GM23338 (cell line): ENCODE measurements at regions not wholly inside any gene's neighbourhood (a gene's known extent, or its start where the extent isn't known, plus 50 kb on each side); places are given as distances from the start of the nearest gene placed in this dataset.

Source experiments
- ATAC-seq: fragments of 200-7000 bp; cut with Tn5 transposase; 3 replicates; pipeline ENCODE4 v1.9.1; 2020
- DNase-seq: peaks from one replicate; pipeline ENCODE4 v3.0.0-alpha.2; 2015; ENCODE audit warnings: low spot score
- H2AFZ ChIP-seq: fragments of 200-600 bp; sonication (generic); 2 replicates; pipeline ENCODE4 v1.8.0; 2016; ENCODE audit warnings: antibody characterized with exemption, mild to moderate bottlenecking, moderate library complexity
- H3F3A ChIP-seq: fragments of 200-600 bp; sonication (generic); replicated peaks from 2 replicates; pipeline ENCODE4 v1.8.0; 2017; ENCODE audit warnings: antibody characterized with exemption, mixed run types, low read depth
- H3K27ac ChIP-seq: fragments of 200-600 bp; sonication (generic); 2 replicates; pipeline ENCODE4 v1.6.1; 2016; ENCODE audit warnings: low read depth
- H3K27me3 ChIP-seq: fragments of 200-600 bp; sonication (generic); 2 replicates; pipeline ENCODE4 v1.8.0; 2016; ENCODE audit warnings: mild to moderate bottlenecking, mixed run types, moderate library complexity; ENCODE audit not compliant: insufficient read depth
- H3K36me3 ChIP-seq: fragments of 200-600 bp; sonication (generic); 2 replicates; pipeline ENCODE4 v1.8.0; 2016; ENCODE audit warnings: mild to moderate bottlenecking; ENCODE audit not compliant: insufficient read depth
- H3K4me1 ChIP-seq: fragments of 200-600 bp; sonication (generic); 2 replicates; pipeline ENCODE4 v1.8.0; 2016; ENCODE audit warnings: mild to moderate bottlenecking, moderate library complexity; ENCODE audit not compliant: insufficient read depth
- H3K4me2 ChIP-seq: fragments of 200-600 bp; sonication (generic); 2 replicates; pipeline ENCODE4 v1.7.1; 2017; ENCODE audit warnings: mixed run types
- H3K4me3 ChIP-seq: fragments of 200-600 bp; sonication (generic); 2 replicates; pipeline ENCODE4 v1.6.1; 2016; ENCODE audit warnings: mixed run types
- H3K79me2 ChIP-seq: fragments of 200-600 bp; sonication (generic); replicated peaks from 2 replicates; pipeline ENCODE4 v1.8.0; 2017; ENCODE audit warnings: mild to moderate bottlenecking; ENCODE audit not compliant: insufficient read depth
- H3K9me2 ChIP-seq: fragments of 200-600 bp; sonication (generic); 2 replicates; pipeline ENCODE4 v1.8.0; 2017; ENCODE audit not compliant: insufficient read depth
- H4K20me1 ChIP-seq: fragments of 200-600 bp; sonication (generic); replicated peaks from 2 replicates; pipeline ENCODE4 v1.8.0; 2017; ENCODE audit warnings: mild to moderate bottlenecking; ENCODE audit not compliant: insufficient read depth
- H3K27ac Mint-ChIP-seq: 2 replicates; pipeline ENCODE4 v1.8.0; 2020; ENCODE audit warnings: inconsistent platforms, mild to moderate bottlenecking, moderate library complexity, mixed read lengths
- H3K27me3 Mint-ChIP-seq: 3 replicates; pipeline ENCODE4 v1.8.0; 2022; ENCODE audit warnings: low read depth, mild to moderate bottlenecking, moderate library complexity, mixed read lengths, inconsistent platforms; ENCODE audit not compliant: insufficient read depth, poor library complexity
- H3K36me3 Mint-ChIP-seq: 3 replicates; pipeline ENCODE4 v1.8.0; 2021; ENCODE audit warnings: low read depth, mild to moderate bottlenecking, inconsistent platforms, moderate library complexity, mixed read lengths
- H3K4me1 Mint-ChIP-seq: 3 replicates; pipeline ENCODE4 v1.8.0; 2020; ENCODE audit warnings: mild to moderate bottlenecking, inconsistent platforms, mixed read lengths
- H3K4me3 Mint-ChIP-seq: 3 replicates; pipeline ENCODE4 v1.8.0; 2021; ENCODE audit warnings: moderate library complexity, mild to moderate bottlenecking, inconsistent platforms, mixed read lengths
- H3K9me3 Mint-ChIP-seq: 3 replicates; pipeline ENCODE4 v1.8.0; 2020; ENCODE audit warnings: moderate library complexity, mild to moderate bottlenecking, inconsistent platforms, mixed read lengths
- CREB1 ChIP-seq: fragments of 250-450 bp; sonication (Bioruptor Pico); IDR thresholded peaks from 2 replicates; pipeline ENCODE4 v1.5.0; 2020; ENCODE audit warnings: low read depth, mild to moderate bottlenecking, moderate library complexity
- EZH2 ChIP-seq: fragments of 200-600 bp; sonication (generic); IDR thresholded peaks from one replicate; pipeline ENCODE4 v1.8.0; 2017; ENCODE audit warnings: antibody characterized with exemption, mild to moderate bottlenecking, low read depth; ENCODE audit not compliant: unreplicated experiment
- EZH2phosphoT487 ChIP-seq: fragments of 200-600 bp; sonication (generic); IDR thresholded peaks from one replicate; pipeline ENCODE4 v1.8.1; 2018; ENCODE audit warnings: antibody characterized with exemption; ENCODE audit not compliant: unreplicated experiment
- NANOG ChIP-seq: IDR thresholded peaks from 2 replicates; pipeline ENCODE4 v1.6.1; 2016; ENCODE audit warnings: antibody characterized with exemption, borderline replicate concordance
- POLR2AphosphoS5 ChIP-seq: IDR thresholded peaks from 2 replicates; pipeline ENCODE4 v1.6.1; 2016; ENCODE audit warnings: antibody characterized with exemption, low read depth
- STAT1 ChIP-seq: IDR thresholded peaks from one replicate; pipeline ENCODE4 v1.6.1; 2016; ENCODE audit warnings: antibody characterized with exemption; ENCODE audit not compliant: unreplicated experiment
- ZNF114 ChIP-seq: fragments of 250-450 bp; sonication (Bioruptor Pico); IDR thresholded peaks from 2 replicates; pipeline ENCODE4 v1.5.0; 2020; ENCODE audit warnings: mild to moderate bottlenecking, moderate library complexity
- ZNF331 ChIP-seq: fragments of 250-450 bp; sonication (Bioruptor Pico); IDR thresholded peaks from 2 replicates; pipeline ENCODE4 v1.5.0; 2020; ENCODE audit warnings: low read depth, mild to moderate bottlenecking, moderate library complexity
- TF ChIP-seq, protein P1 (sequence below): IDR thresholded peaks from 2 replicates; pipeline ENCODE4 v1.6.1; 2016; ENCODE audit warnings: antibody characterized with exemption
- TF ChIP-seq, protein P2 (sequence below): fragments of 250-450 bp; sonication (Bioruptor Pico); IDR thresholded peaks from 2 replicates; pipeline ENCODE4 v1.5.0; 2020; ENCODE audit warnings: mild to moderate bottlenecking, moderate library complexity
- TF ChIP-seq, protein P3 (sequence below): IDR thresholded peaks from one replicate; pipeline ENCODE4 v1.6.1; 2018; ENCODE audit warnings: antibody characterized with exemption; ENCODE audit not compliant: unreplicated experiment
- TF ChIP-seq, protein P4 (sequence below), 2 experiments: fragments of 200-600 bp in 1 of 2; sonication (generic) in 1 of 2; conservative IDR thresholded peaks; 2 replicates each; pipeline versions ENCODE4 v1.5.1 to v1.6.1; 2016 to 2017; ENCODE audit warnings: antibody characterized with exemption in 2 of 2, low read depth in 2 of 2, mild to moderate bottlenecking in 2 of 2, moderate library complexity in 1 of 2

DNA sequence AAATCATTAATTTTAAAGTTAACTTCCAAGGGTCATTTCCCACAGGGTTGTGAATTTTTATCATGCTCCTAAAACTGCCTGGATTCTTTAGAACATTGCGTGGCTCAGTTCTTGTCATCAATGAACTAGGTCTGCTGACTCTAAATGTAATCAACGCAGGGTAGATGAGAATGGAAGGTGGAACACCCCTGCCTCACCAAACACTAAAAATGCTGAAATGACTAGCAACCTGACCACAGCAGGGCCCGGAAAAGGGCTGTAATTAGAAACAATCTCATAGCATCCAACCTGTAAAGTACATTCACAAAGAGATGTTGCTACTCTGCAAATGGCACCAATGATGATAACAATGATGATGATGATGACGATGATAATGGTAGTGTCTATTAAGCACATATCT lies 356.9 kb downstream of the DEPDC1B start:
- Mint-ChIP-seq H3K4me1 (no peaks in the 10 kb centered on the region), H3K9me3 (no peaks in the 10 kb centered on the region), H3K36me3 (no peaks in the 10 kb centered on the region), H3K4me3 (no peak overlapping the region), H3K27ac (no peak overlapping the region), H3K27me3 (peaks cover 1% of the 10 kb centered on the region)
- no peaks in the 10 kb centered on the region for H3K27me3 ChIP-seq
- H3K4me1 ChIP-seq, result no peaks in the 10 kb centered on the region
- H3K4me2 ChIP-seq, result no peak overlapping the region
- H3F3A ChIP-seq, result no peaks in the 10 kb centered on the region
- no peak overlapping the region for H2AFZ ChIP-seq
- H4K20me1 ChIP-seq, result no peaks in the 10 kb centered on the region; the same call in 1 of the 2 replicates
- no peaks in the 10 kb centered on the region for H3K36me3 ChIP-seq
- H3K4me3 ChIP-seq, result no peak overlapping the region
- TF ChIP-seq ZNF114 (CRISPR knock-in tag) (no peak), ZNF331 (CRISPR knock-in tag) (no peak), STAT1 (no peak), EZH2 (no peak), EZH2phosphoT487 (no peak), CREB1 (CRISPR knock-in tag) (no peak), POLR2AphosphoS5 (no peak), NANOG (no peak)
- TF ChIP-seq, protein P1, sequence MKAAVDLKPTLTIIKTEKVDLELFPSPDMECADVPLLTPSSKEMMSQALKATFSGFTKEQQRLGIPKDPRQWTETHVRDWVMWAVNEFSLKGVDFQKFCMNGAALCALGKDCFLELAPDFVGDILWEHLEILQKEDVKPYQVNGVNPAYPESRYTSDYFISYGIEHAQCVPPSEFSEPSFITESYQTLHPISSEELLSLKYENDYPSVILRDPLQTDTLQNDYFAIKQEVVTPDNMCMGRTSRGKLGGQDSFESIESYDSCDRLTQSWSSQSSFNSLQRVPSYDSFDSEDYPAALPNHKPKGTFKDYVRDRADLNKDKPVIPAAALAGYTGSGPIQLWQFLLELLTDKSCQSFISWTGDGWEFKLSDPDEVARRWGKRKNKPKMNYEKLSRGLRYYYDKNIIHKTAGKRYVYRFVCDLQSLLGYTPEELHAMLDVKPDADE, result no peak
- TF ChIP-seq, protein P2, sequence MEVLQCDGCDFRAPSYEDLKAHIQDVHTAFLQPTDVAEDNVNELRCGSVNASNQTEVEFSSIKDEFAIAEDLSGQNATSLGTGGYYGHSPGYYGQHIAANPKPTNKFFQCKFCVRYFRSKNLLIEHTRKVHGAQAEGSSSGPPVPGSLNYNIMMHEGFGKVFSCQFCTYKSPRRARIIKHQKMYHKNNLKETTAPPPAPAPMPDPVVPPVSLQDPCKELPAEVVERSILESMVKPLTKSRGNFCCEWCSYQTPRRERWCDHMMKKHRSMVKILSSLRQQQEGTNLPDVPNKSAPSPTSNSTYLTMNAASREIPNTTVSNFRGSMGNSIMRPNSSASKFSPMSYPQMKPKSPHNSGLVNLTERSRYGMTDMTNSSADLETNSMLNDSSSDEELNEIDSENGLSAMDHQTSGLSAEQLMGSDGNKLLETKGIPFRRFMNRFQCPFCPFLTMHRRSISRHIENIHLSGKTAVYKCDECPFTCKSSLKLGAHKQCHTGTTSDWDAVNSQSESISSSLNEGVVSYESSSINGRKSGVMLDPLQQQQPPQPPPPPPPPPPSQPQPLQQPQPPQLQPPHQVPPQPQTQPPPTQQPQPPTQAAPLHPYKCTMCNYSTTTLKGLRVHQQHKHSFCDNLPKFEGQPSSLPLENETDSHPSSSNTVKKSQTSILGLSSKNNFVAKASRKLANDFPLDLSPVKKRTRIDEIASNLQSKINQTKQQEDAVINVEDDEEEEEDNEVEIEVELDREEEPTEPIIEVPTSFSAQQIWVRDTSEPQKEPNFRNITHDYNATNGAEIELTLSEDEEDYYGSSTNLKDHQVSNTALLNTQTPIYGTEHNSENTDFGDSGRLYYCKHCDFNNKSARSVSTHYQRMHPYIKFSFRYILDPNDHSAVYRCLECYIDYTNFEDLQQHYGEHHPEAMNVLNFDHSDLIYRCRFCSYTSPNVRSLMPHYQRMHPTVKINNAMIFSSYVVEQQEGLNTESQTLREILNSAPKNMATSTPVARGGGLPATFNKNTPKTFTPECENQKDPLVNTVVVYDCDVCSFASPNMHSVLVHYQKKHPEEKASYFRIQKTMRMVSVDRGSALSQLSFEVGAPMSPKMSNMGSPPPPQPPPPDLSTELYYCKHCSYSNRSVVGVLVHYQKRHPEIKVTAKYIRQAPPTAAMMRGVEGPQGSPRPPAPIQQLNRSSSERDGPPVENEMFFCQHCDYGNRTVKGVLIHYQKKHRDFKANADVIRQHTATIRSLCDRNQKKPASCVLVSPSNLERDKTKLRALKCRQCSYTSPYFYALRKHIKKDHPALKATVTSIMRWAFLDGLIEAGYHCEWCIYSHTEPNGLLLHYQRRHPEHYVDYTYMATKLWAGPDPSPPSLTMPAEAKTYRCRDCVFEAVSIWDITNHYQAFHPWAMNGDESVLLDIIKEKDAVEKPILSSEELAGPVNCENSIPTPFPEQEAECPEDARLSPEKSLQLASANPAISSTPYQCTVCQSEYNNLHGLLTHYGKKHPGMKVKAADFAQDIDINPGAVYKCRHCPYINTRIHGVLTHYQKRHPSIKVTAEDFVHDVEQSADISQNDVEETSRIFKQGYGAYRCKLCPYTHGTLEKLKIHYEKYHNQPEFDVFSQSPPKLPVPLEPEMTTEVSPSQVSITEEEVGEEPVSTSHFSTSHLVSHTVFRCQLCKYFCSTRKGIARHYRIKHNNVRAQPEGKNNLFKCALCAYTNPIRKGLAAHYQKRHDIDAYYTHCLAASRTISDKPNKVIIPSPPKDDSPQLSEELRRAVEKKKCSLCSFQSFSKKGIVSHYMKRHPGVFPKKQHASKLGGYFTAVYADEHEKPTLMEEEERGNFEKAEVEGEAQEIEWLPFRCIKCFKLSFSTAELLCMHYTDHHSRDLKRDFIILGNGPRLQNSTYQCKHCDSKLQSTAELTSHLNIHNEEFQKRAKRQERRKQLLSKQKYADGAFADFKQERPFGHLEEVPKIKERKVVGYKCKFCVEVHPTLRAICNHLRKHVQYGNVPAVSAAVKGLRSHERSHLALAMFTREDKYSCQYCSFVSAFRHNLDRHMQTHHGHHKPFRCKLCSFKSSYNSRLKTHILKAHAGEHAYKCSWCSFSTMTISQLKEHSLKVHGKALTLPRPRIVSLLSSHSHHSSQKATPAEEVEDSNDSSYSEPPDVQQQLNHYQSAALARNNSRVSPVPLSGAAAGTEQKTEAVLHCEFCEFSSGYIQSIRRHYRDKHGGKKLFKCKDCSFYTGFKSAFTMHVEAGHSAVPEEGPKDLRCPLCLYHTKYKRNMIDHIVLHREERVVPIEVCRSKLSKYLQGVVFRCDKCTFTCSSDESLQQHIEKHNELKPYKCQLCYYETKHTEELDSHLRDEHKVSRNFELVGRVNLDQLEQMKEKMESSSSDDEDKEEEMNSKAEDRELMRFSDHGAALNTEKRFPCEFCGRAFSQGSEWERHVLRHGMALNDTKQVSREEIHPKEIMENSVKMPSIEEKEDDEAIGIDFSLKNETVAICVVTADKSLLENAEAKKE (CRISPR knock-in tag), result no peak
- TF ChIP-seq, protein P3, sequence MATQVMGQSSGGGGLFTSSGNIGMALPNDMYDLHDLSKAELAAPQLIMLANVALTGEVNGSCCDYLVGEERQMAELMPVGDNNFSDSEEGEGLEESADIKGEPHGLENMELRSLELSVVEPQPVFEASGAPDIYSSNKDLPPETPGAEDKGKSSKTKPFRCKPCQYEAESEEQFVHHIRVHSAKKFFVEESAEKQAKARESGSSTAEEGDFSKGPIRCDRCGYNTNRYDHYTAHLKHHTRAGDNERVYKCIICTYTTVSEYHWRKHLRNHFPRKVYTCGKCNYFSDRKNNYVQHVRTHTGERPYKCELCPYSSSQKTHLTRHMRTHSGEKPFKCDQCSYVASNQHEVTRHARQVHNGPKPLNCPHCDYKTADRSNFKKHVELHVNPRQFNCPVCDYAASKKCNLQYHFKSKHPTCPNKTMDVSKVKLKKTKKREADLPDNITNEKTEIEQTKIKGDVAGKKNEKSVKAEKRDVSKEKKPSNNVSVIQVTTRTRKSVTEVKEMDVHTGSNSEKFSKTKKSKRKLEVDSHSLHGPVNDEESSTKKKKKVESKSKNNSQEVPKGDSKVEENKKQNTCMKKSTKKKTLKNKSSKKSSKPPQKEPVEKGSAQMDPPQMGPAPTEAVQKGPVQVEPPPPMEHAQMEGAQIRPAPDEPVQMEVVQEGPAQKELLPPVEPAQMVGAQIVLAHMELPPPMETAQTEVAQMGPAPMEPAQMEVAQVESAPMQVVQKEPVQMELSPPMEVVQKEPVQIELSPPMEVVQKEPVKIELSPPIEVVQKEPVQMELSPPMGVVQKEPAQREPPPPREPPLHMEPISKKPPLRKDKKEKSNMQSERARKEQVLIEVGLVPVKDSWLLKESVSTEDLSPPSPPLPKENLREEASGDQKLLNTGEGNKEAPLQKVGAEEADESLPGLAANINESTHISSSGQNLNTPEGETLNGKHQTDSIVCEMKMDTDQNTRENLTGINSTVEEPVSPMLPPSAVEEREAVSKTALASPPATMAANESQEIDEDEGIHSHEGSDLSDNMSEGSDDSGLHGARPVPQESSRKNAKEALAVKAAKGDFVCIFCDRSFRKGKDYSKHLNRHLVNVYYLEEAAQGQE, result no peak
- TF ChIP-seq, protein P4, sequence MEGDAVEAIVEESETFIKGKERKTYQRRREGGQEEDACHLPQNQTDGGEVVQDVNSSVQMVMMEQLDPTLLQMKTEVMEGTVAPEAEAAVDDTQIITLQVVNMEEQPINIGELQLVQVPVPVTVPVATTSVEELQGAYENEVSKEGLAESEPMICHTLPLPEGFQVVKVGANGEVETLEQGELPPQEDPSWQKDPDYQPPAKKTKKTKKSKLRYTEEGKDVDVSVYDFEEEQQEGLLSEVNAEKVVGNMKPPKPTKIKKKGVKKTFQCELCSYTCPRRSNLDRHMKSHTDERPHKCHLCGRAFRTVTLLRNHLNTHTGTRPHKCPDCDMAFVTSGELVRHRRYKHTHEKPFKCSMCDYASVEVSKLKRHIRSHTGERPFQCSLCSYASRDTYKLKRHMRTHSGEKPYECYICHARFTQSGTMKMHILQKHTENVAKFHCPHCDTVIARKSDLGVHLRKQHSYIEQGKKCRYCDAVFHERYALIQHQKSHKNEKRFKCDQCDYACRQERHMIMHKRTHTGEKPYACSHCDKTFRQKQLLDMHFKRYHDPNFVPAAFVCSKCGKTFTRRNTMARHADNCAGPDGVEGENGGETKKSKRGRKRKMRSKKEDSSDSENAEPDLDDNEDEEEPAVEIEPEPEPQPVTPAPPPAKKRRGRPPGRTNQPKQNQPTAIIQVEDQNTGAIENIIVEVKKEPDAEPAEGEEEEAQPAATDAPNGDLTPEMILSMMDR (conservative IDR thresholded peaks at IDR 0.05; ENCODE audit: low read depth in 2 of 2), result no peak
- ATAC-seq, result no peak
- H3K79me2 ChIP-seq, result no peaks in the 10 kb centered on the region
- DNase-seq, result no peak
- no peak overlapping the region for H3K27ac ChIP-seq
- H3K9me2 ChIP-seq, result no peaks in the 10 kb centered on the region
